ENCODE measurements at regions not wholly inside any gene's neighbourhood (a gene's known extent, or its start where the extent isn't known, plus 50 kb on each side); places are given as distances from the start of the nearest gene placed in this dataset.

DNA sequence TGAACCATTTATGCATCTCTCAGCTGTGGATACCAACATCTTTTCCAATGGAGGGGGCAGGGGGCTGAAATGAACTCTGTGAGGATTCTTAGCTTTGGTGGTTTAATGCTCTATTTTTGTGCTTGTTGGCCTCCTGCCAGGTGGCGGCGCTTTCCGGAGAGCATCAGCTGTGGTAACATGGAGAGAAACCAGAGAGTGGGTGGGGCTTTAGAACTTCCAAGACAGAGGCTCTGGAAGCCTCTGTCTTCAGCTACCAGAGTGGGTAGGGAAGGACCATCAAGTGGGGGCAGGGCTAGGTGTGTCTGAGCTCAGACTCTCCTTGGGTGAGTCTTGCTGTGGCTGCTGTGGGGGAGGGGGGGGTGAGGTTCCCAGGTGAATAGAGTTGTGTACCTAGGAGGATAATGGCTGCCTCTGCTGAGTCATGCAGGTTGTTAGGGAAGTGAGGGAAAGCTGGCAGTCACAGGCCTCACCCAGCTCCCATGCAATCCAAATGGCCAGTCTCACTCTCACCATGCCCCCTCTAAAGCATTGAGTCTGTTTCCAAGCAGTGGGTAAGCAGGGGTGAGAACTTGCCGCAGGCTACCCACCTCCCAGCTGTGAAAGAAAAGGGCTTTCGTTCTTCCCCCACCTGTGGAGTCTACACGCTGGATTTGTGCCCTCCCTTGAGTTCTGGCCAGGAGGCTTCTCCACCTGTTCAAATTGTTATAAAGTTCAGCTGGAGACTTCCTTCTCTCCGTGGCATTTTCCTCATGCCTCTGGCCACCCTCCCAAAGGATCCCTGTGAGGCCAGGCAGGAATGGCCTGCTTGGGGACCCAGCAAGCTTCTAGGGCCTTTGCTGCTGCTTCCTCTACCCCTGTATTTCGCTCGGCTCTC, 527.0 kb downstream of the NEBL start:
- peak; percentile 0 for DNase-seq (ENCODE audit: low read depth, low spot score)
- H3K4me3 ChIP-seq (ENCODE audit: low read length): no peak overlapping the region

- no peak for DNase-seq (ENCODE audit: low read depth, low spot score)
- H3K4me3 ChIP-seq (ENCODE audit: low read length): no peak overlapping the region
Measured at GRCh38 chr10:20363684-20364083, 533.4 kb downstream of the NEBL start.

DNA sequence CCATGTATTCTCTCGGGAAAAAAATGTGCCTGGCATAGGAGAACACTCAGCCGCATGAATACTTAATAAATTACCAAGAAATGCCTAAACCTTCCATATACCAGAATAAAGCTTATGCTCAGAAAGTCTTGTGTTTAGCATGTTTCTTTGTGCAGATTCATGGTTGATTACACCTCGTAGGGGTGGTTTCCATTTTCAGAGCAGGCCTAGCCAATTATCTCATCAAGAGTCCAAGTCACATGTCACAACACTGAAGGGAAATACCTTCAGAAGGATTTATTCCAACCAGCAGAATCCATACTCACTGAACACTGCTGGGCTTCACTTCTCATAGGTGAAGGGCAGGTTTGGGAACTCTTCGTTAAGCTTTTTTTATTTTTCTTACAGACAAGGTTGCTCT, 539.7 kb downstream of the PLXDC2 start:
- no peak overlapping the region for H3K4me3 ChIP-seq (ENCODE audit: low read length)
- DNase-seq (ENCODE audit: low read depth, low spot score): no peak

- DNase-seq (ENCODE audit: low read depth, low spot score): no peak
Measured at GRCh38 chr10:20355011-20355410, 538.8 kb downstream of the PLXDC2 start.

GRCh38 chr10:20354166-20354565, 537.9 kb downstream of the PLXDC2 start:
- DNase-seq (ENCODE audit: low read depth, low spot score): no peak
- no peak overlapping the region for H3K4me3 ChIP-seq (ENCODE audit: low read length)

More at GRCh38 chr10:20355011-20355410, 538.8 kb downstream of the PLXDC2 start:
- no peak overlapping the region for H3K4me3 ChIP-seq (ENCODE audit: low read length)

DNA sequence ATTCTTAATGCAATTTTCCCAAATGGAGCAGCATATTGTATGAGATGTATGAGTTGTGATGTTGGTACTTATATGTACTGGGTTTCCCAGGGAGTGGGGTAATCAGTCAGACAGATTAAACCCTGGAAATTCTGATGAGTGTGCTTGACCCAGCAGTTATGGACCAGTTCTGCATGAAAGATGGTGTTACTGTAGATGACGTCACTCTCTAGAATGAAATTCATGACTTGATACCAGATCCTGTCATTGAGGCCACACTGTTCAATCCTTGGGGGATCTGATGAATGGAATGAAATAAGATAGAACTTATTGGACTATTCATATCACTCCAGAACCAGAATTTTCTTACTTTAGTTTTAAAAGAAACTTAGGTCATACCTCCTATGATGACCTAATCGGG, 534.3 kb downstream of the PLXDC2 start:
- H3K4me3 ChIP-seq (ENCODE audit: low read length): no peak overlapping the region
- no peak for DNase-seq (ENCODE audit: low read depth, low spot score)

DNA sequence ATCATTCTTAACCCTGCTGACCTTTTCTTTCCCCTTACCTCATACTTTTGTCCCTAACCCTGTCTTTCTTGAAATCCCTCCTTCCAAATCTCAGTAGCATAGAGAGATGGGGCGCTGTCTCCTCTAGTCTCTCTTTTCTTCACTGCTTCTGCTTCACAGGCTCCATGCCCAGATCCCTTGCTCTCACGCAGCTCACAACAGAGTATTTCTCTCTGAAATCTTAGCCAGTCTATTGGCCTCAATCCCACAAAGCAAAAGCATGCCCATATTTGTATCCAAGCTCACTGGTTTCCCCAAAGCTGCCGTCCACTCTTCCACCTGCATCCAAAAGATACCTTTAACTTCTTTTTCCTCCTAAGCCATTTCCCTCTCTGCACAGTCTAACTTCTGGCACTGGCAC, 526.8 kb downstream of the PLXDC2 start:
- DNase-seq (ENCODE audit: low read depth, low spot score): no peak
- no peak overlapping the region for H3K4me3 ChIP-seq (ENCODE audit: low read length)
